ENCODE measurements at regions not wholly inside any gene's neighbourhood (a gene's known extent, or its start where the extent isn't known, plus 50 kb on each side); places are given as distances from the start of the nearest gene placed in this dataset.

DNA sequence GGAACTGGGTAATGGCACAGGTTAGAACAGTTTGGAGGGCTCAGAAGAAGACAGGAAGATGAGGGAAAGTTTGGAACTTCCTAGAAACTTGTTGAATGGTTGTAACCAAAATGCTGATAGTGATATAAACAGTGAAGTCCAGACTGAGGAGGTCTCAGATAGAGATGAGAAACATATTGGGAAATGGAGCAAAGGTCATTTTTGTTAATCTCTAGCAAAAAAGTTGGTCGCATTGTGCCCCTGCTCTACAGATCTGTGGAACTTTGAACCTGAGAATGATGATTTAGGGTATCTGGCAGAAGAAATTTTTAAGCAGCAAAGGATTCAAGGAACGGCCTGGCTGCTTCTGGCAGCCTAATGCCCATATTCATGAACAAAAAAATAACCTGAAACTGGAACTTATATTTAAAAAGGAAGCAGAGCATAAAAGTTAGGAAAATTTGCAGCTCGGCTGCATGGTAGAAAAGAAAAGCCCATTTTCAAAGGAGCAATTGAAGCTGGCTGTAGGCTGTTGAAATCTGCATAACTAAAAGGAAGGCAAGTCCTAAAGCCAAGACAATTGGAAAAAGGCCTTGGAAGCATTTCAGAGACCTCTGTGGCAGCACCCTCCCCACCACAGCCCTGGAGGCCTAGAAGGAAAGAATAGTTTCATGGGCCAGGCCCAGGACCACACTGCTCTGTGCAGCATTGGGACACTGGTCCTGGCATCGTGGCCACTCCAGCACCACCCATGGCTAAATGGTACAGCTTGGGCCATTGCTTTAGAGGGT, 182.6 kb upstream of the CD96 start:
- DNase-seq, result no peak

DNA sequence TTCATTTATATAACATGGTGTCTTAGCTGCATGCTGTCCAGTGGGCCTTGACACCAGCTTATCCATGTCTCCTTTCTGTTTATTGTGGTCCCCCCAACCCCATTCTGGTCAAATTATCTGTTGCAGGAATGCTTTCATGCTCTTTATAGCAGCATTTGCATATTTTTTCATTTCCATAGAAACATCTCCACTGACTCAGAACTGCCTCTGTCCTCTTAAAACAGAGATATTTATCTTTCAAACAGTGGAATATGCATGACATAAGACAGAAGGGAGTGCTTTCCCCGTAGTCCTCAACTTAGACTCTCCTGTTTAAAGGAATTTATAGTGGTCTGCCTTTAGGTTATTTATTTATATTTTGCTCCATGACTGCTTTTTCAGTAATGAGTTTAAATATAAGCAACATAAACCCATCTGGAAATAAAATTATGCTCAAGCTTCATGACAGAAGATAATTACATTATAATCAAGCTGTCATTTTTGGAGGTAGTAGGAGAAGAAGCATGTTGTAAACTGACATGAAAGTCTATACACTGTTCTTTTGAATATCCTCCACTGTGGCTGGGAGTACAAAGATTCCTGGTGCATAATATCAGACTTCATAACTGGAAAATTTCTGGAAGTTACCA, 179.5 kb upstream of the CD96 start:
- no peak for DNase-seq

DNA sequence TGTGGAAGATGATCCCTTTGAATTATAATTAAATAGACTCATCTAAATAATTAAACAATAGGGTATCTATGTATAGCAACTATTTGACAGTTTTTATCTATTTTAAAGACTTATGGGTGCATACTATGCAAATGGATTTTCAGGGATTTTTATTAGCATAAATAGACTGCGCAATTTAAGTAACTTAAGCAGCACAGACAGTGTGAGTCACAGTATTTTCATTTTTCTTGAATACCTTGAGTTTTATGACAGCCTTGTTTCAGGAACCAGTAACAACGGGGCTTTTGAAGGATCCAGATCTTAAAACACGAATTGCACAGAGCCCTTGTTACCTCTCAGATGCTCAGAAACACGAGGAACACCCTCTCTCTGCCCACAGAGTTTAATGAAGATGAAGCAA, 175.5 kb upstream of the CD96 start:
- no peak for DNase-seq

DNA sequence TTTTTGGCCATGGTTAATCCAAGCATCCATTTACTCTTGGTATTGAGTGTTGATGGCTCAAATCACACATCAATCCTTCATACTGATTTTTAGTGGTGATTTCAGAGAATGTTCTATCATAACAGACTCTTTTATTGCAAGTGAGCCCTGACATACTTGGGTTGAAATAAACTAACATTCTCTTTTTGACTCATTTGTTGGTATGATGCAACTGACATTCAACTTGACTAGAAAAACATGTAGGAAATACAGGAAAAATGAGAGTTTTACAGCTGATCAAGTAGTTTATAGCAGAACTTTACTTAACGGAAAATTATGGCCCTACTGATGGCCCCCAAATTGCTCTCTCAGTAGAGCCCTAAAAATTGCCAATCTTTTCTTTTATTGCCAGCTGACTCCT, 173.9 kb upstream of the CD96 start:
- no peak for DNase-seq

DNA sequence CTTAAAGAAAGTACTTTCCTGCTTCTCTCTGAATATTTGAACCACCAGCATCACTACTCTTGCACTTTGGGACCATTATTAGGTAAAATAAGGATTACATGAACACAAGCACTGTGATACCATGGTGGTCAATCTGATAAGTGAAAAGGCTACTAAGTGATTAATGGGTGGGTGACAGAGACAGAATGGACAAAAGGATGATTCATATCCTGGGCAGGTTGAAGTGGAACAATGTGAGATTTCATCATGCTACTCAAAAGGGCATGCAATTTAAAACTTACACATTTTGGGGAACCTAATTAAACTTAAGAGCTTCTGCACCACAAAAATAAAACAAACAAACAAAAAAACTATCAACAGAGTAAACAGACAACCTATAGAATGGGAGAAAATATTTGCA, 172.0 kb upstream of the CD96 start:
- DNase-seq, result no peak

DNA sequence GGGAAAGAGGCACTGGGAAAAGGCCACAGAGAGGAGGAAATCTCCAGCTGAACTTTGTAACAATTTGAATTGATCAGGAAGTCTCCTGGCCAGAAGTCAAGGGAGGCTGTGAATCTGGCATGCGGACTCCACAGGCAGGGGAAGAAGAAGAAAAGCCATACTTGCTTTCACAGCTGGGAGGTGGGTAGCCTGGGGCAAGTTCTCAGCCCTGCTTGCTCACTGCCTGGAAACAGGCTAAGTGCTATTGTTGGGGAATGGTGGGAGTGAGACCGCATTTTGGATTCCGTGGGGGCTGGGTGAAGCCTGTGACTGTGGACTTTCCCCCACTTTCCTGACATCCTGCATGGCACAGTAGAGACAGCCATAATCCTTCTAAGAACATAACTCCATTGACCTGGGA, 168.8 kb upstream of the CD96 start:
- no peak for DNase-seq

DNA sequence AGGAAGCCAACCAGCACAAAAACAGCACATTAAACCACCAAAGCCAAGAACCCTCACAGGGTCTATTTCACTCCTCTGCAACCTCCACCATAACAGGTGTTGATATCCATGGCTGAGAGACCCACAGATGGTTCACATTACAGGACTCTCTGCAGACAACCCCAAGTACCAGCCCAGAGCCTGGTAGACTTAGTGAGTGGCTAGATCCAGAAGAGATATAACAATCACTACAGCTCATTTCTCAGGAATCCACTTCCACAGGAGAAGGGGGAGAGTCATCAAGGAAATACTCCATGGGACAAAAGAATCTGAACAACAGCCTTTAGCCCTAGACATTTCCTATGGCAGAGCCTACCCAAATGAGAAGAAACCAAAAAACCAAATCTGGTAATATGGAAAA, 168.1 kb upstream of the CD96 start:
- DNase-seq, result no peak

DNA sequence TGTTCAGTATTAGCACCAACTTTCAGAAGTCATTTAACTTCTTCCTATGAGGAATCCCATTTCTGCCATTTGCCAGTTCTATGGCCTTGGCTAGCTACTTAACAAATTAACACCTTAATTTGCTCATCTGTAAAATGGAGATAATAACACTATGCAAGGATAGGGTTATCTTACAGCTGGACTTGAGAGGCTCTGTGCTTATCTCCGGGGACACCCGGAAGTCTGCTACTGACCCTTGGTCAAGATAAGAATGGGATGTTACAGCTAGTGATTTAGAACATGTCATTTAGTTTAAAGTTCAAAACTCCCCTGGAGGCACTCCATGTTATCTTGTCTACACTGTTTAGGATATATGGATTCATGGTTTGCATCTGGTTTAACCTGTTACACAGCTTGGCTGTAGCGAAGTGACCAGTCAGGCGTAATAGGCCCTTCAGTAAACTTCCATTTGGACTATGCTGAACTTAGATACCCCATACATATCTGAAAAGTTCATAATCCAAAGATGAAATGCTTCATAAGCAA, 156.0 kb upstream of the CD96 start:
- DNase-seq, result no peak

DNA sequence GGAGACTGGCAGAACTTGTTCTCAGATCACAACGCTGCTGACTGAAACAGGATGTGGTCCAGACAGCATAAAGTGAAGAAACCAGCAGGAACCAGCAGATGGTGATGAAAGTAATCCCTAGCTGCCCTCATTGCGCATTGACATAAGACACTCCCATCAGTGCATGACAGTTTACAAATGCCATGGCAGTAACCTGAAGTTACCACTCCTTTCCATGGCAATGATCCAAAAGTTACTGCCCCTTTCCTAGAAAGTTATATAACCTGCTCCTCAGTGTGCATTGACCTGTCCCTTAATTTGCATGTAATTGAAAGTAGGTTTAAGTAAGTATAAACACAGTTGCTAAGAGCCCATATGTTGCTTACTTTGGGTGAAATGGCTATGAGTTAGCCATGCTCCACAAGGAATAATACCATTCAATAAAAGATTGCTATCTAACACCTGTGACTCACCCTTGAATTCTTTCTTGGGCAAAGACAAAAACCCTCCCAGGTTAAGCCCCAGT, 149.1 kb upstream of the CD96 start:
- DNase-seq, result no peak

DNA sequence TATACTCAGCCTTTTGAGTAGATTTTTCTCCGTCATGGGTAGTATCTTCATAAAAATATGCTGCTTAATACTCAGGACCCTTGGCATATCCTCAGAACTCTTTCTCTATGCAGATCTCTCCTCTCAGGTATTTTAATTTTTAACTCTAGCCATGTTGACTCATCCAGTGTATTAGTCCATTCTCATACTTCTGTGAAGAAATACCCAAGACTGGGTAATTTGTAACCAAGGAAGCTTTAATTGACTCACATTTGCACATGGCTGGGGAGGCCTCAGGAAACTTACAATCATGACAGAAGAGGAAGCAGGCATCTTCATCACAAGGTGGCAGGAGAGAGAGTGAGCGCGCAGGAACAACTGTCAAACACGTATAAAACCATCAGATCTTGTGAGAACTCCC, 129.3 kb upstream of the CD96 start:
- no peak for DNase-seq

DNA sequence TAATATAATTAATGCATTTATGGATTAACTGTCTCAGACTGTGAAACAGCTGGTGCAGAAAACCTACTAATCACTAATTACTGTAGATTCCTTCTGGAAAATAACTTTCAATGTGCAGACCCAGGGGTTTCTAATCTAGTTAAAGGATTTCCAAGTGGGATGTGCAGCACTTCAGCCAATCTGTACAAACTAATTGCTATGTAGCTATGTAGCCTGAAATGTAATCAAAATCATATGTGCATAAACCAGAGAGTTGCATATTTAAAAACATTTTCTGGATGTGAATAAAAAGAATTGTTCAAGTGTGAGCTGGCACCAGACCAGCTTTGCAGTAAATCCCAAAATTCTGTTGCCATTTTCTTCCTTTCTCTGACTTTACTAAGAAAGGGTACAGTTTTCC, 127.5 kb upstream of the CD96 start:
- DNase-seq, result no peak

DNA sequence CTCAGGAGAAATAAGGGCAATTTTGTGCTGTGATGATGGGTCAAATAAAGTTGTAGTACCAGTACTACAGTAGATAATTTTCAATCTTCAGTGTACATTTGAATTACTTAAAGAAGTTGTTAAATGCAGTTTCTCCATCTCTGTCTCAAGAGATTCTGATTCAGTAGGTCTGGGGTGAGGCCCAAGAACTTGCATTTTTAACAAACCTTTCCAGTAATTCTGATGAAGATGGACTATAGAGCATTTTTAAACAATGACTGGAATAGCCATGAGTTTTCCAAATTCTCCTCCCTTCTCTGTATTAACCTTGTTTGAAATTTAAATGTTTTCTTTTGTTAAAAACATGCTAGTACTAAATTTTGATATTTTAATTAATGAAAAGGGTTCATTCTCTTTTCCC, 127.0 kb upstream of the CD96 start:
- no peak for DNase-seq

DNA sequence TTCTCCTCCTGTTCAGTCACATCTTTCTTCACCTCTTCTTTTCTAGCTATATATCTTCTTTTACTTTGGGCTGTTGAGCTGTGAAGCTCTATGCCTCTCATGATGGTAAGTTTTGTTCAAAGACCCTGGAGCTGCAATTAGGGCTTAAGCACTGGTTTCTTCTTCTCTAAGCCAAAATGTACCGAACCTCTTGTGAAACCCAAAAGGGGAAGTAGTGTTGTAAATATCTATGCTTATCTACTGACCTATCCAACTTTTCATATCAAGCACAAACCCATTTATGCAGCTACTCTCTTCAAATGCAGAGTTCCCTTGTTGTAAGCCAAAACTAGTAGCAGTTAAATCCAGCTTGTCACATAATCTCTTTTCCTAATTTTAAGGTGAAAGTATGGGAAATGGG, 123.6 kb upstream of the CD96 start:
- no peak for DNase-seq

DNA sequence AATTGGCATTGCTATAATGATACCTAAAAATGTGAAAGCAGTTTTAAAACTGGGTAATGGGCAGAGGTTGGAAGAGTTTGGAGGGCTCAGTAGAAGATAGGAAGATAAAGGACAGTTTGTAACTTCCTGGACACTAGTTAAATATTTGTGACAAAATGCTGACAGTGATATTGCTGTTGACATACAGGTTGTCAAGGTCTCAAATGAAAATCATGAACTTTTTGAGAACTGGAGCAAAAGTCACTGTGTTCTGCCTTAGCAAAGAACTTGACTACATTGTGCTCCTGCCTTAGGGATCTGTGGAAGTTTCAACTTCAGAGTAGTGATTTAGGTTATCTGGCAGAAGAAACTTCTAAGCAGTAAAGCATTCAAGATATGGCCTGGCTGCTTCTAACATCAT, 113.7 kb upstream of the CD96 start:
- DNase-seq, result no peak

DNA sequence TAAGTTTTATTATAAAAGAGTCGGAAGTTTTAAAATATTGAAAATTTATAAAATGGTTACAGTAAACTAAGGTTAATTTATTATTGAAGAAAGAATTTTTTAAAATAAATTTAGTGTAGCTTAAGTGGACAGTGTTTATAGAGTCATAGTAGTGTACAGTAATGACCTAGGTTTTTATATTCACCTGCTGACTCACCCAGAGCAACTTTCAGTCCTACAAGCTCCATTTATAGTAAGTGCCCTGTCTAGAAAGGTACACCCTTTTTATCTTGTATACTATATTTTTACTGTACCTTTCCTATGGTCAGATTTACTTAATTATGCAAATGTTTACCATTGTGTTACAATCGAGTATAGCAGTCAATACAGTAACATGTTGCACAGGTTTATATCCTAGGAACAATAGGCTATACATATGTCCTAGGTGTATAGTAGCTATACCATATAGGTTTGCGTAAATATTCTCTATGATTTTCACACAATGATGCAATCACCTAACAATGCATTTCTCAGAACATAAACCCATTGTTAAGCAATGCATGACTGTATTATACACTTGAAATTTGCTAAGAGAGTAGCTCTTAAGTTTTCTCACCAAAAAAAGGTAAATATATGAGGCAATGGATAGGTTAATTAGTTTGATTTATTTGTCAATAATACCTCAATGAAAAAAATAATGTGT, 106.9 kb upstream of the CD96 start:
- DNase-seq, result no peak

DNA sequence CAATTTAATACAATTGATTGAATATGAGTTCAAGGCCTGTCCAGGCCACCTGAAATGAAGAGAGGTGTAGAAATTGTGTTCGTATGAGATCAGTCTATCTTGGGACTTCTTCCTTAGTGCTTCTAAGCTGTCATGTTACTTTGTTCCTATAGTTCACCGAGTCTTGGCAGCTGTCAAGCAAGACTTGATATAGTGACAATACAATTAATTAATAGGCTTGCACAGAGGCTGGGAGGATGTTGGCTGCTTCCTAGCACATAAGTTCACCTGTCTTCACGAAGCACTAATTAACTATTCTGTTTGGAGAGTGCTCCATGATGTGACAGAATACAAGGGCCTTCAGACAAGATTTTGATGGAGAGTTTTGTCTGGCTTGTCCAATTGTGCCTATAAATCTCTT, 103.7 kb upstream of the CD96 start:
- DNase-seq, result no peak

DNA sequence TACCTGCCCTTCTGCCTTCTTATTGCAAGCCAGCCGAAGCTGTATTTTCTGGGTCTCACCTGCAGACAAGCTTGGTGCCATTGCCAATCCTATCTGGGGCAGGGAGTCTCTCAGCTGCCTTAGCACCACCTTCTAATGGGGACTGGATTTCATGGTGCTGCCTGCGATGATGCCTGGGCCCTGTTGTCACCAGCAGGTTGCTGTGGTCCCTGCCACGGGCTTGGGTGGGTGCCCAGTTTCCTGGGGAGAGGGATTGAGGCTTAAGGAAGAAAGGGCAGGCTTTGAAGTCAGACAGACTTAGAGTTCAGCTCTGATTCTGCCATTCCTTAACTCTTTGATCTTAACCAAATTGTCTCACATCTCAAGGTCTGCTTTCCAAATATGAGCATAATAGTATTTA, 87.4 kb upstream of the CD96 start:
- DNase-seq, result no peak

DNA sequence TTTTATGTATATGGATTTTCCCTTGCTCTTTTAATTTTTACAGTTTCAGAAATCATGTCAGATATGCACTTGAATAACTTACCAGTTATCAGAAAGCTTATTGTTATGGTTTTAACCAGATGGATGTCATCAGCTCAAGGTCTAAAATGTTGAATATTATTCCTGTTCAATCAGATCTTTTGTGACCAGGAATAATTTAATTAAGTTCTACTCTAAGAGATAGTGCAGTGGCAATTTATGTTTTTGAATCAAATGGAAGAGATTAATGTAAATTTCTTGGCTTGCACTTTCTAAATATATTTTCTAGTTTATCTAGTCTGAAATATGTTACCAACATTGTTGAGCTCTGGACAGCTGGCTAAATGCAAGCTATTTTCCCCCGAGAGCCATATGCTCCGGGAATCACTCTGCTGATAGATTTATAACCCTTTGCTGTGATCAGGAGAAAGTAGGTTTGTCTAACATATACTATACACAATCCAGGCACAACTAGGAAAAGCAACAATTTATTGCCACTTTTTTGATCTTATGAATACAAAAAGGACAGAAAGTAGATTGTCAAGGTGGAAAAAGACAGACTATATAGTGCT, 76.8 kb upstream of the CD96 start:
- no peak for DNase-seq

DNA sequence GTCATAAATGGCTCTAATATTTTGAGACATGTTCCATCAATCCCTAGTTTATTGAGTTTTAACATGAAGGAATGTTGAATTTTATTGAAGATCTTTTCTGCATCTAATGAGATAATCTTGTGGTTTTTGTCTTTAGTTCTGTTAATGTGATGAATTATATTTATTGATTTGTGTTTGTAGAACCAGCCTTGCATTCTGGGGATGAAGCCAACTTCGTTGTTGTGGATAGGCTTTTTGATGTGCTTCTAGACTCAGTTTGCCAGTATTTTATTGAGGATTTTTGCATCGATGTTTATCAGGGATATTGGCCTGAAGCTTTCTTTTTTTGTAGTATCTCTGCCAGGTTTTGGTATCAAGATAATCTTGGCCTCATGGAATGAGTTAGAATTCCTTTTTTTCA, 72.0 kb upstream of the CD96 start:
- DNase-seq, result no peak

DNA sequence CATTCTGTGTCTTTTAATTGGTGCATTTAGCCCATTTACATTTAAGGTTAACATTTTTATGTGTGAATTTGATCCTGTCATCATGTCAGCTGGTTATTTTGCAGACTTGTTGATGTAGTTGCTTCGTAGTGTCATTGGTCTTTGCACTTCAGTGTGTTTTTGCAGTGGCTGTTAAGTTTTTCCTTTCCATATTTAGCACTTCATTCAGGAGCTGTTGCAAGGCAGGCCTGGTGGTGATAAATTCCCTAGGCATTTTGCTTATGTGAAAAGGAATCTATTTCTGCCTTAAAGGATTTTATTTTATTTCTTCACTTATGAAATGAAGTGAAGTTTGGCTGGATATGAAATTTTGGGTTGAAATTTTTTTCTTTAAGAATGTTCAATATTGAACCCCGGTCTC, 70.2 kb upstream of the CD96 start:
- no peak for DNase-seq

DNA sequence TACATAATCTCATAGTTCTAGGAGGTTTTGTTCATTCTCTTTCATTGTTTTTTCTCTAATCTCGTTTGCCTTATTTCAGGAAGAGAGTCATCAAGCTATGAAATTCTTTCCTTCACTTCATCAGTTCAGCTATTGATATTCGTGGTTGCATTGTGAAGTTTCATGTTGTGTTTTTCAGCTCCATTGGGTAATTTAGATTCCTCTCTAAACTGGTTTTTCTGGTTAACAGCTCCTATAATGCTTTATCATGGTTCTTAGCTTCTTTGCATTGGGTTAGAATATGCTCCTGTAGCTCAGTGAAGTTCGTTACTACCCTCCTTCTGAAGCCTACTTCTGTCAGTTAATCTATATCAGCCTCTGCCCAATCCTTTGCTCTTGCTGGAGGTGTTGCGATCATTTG, 69.4 kb upstream of the CD96 start:
- DNase-seq, result no peak

DNA sequence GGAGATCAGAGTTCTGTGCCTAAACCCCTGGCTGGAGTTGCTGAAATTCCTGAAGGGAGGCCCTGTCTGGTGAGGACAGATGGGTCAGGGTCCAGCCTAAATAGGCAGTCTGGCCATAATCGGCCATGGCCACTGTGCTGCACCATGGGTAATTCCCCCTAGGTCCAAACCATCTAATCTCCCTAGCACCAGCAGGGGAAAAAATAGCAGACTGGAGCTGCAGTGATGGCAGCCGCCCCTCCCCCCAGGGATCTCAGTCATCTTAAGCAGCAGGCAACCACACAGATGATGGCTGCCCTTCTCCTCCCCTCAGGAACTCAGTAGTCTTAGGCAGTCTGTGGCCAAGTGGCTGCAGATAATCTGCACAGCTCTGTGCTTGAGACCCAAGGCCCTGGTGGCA, 68.4 kb upstream of the CD96 start:
- DNase-seq, result no peak

DNA sequence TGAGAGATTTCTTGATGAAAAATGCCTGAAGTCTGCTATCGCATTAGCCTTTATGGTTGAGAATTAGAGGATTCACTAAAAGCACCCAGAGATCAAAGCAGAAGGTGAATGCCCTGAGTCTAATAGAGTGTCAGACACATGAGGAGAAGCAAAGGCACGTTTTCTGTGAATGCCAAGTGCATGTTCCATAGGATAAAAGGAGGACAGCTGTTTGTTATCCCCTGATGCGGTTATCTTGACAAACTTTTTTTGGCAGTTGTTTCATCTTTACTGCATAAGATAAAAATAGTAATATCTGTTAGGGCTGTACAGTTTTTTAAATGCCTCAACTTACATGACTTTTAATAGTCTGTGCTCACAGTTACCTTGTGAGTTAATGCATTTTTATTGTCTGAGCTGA, 65.3 kb upstream of the CD96 start:
- no peak for DNase-seq

DNA sequence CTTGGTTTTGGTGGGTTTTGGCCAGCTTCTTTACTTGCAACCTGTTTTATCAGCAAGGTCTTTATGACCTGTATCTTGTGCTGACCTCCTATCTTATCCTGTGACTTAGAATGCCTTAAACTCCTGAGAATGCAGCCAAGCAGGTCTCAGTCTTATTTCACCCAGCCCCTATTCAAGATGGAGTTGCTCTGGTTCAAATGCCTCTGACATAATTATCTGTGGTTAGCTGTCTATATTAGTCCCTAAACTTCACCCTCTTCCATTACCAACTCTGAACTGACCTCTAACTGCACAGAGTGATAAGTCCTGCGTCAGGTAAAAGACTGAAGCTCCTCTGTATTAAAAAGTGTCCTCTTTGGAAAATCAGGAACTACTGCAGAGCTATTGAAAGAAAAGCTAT, 61.9 kb upstream of the CD96 start:
- no peak for DNase-seq

Data from GDM1 (cell line).